ENCODE measurements at regions not wholly inside any gene's neighbourhood (a gene's known extent, or its start where the extent isn't known, plus 50 kb on each side); places are given as distances from the start of the nearest gene placed in this dataset.
"Not testable (repeated sequence)": the region's sequence is repeated elsewhere in the genome, so short reads cannot be mapped to it uniquely, and the experiment has no call there.

GRCh38 chr18:76274468-76275289 is 220.4 kb downstream of the ZNF516 start:
- Histone ChIP-seq H3K27me3 (ENCODE audit: insufficient read depth, low read depth) (peaks cover 60% of the 10 kb centered on the region), H3K27ac (no peak overlapping the region)

GRCh38 chr18:76273956-76274355 is 221.1 kb downstream of the ZNF516 start:
- H3K36me3 ChIP-seq (ENCODE audit: low read depth), result no peaks in the 10 kb centered on the region
- CTCF ChIA-PET, result no interaction called here
- no peak overlapping the region for H2AFZ ChIP-seq
- no peak for TF ChIP-seq EZH2 (IDR thresholded peaks at IDR 0.05; ENCODE audit: low read depth)
- TF ChIP-seq, protein P1, sequence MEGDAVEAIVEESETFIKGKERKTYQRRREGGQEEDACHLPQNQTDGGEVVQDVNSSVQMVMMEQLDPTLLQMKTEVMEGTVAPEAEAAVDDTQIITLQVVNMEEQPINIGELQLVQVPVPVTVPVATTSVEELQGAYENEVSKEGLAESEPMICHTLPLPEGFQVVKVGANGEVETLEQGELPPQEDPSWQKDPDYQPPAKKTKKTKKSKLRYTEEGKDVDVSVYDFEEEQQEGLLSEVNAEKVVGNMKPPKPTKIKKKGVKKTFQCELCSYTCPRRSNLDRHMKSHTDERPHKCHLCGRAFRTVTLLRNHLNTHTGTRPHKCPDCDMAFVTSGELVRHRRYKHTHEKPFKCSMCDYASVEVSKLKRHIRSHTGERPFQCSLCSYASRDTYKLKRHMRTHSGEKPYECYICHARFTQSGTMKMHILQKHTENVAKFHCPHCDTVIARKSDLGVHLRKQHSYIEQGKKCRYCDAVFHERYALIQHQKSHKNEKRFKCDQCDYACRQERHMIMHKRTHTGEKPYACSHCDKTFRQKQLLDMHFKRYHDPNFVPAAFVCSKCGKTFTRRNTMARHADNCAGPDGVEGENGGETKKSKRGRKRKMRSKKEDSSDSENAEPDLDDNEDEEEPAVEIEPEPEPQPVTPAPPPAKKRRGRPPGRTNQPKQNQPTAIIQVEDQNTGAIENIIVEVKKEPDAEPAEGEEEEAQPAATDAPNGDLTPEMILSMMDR (conservative IDR thresholded peaks at IDR 0.05), result no peak
- no peaks in the 10 kb centered on the region for H3K4me1 ChIP-seq (replicated peaks; ENCODE audit: insufficient read depth)
- intact Hi-C loops (cut with micrococcal nuclease; ENCODE audit: unreplicated experiment), result no loop called here
- no peak overlapping the region for H3K4me2 ChIP-seq
- H3F3A ChIP-seq (ENCODE audit: insufficient read depth, low read depth), result no peaks in the 10 kb centered on the region
- no TSS peak for BruUV-seq (replicated peaks)
- no peak overlapping the region for H3K27ac ChIP-seq
- no peaks in the 10 kb centered on the region for H3K9me3 ChIP-seq (ENCODE audit: insufficient read depth, low read depth)
- H3K4me3 ChIP-seq, result no peak overlapping the region
- H3K27me3 ChIP-seq (ENCODE audit: insufficient read depth, low read depth), result peaks cover 61% of the 10 kb centered on the region
- no peaks in the 10 kb centered on the region; the same call in 1 of the 2 replicates for H4K20me1 ChIP-seq (ENCODE audit: insufficient read depth)
- POLR2A ChIA-PET (ENCODE audit: unreplicated experiment), result no interaction called here
- H3K79me2 ChIP-seq (ENCODE audit: low read depth), result no peaks in the 10 kb centered on the region
- H3K9me2 ChIP-seq (ENCODE audit: insufficient read depth), result no peaks in the 10 kb centered on the region
- no peak for DNase-seq

More at GRCh38 chr18:76274468-76275289, 220.4 kb downstream of the ZNF516 start:
- Histone ChIP-seq H3K4me2 (no peak overlapping the region), H3K4me3 (no peak overlapping the region), H3K9me3 (ENCODE audit: insufficient read depth, low read depth) (no peaks in the 10 kb centered on the region), H3K4me1 (replicated peaks; ENCODE audit: insufficient read depth) (no peaks in the 10 kb centered on the region), H3K79me2 (ENCODE audit: low read depth) (no peaks in the 10 kb centered on the region), H3K36me3 (ENCODE audit: low read depth) (no peaks in the 10 kb centered on the region), H3F3A (ENCODE audit: insufficient read depth, low read depth) (no peaks in the 10 kb centered on the region), H3K9me2 (ENCODE audit: insufficient read depth) (no peaks in the 10 kb centered on the region), H2AFZ (no peak overlapping the region), H4K20me1 (ENCODE audit: insufficient read depth) (no peaks in the 10 kb centered on the region)
- no peak for TF ChIP-seq EZH2 (IDR thresholded peaks at IDR 0.05; ENCODE audit: low read depth)
- TF ChIP-seq, protein P1 (conservative IDR thresholded peaks at IDR 0.05), result peak; percentile 53; the same call in 1 of the 2 replicates
- ChIA-PET POLR2A (ENCODE audit: unreplicated experiment) (no interaction called here), CTCF (no interaction called here)
- no TSS peak for BruUV-seq (replicated peaks)
- peak in 1 of 2 experiments; percentile 15 for DNase-seq
- intact Hi-C loops (cut with micrococcal nuclease; ENCODE audit: unreplicated experiment), result no loop called here

DNA sequence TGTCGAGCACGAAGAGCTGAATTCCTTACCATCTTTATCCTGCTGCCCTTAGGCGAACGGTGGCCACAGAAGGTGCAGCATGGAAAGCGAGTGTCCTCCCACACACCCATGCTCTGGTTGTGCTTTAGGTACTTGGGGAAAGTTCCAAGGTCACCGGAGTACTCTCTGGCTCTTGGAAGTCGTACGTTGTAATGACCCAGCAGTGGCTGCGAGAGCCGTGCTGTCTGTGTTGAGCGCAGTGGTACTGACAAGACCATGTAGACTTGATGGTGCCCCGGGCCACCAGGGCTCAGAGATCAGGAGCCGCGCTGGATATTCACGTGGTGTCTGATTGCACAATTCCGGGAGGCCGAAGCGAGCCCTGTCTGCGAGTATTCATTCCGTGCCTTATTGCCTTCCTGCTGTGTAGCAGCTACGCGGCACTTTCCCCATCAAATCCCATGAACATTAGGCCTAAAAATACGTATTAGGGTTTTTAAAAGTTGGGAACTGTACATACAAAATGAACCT is 222.0 kb downstream of the ZNF516 start:
- Histone ChIP-seq H4K20me1 (ENCODE audit: insufficient read depth) (no peaks in the 10 kb centered on the region; the same call in 1 of the 2 replicates), H3K9me2 (ENCODE audit: insufficient read depth) (no peaks in the 10 kb centered on the region), H3K4me3 (no peak overlapping the region), H3K9me3 (ENCODE audit: insufficient read depth, low read depth) (no peaks in the 10 kb centered on the region; the same call in 1 of the 2 replicates), H3F3A (ENCODE audit: insufficient read depth, low read depth) (no peaks in the 10 kb centered on the region), H3K36me3 (ENCODE audit: low read depth) (no peaks in the 10 kb centered on the region), H3K27me3 (ENCODE audit: insufficient read depth, low read depth) (peaks cover 61% of the 10 kb centered on the region), H3K79me2 (ENCODE audit: low read depth) (no peaks in the 10 kb centered on the region), H2AFZ (no peak overlapping the region), H3K4me1 (replicated peaks; ENCODE audit: insufficient read depth) (no peaks in the 10 kb centered on the region), H3K4me2 (no peak overlapping the region), H3K27ac (no peak overlapping the region)
- ChIA-PET POLR2A (ENCODE audit: unreplicated experiment) (no interaction called here), CTCF (no interaction called here)
- DNase-seq, result no peak
- no TSS peak for BruUV-seq (replicated peaks)
- TF ChIP-seq EZH2 (IDR thresholded peaks at IDR 0.05; ENCODE audit: low read depth), result no peak
- TF ChIP-seq, protein P1 (conservative IDR thresholded peaks at IDR 0.05), result no peak
- intact Hi-C loops (cut with micrococcal nuclease; ENCODE audit: unreplicated experiment), result no loop called here

DNA sequence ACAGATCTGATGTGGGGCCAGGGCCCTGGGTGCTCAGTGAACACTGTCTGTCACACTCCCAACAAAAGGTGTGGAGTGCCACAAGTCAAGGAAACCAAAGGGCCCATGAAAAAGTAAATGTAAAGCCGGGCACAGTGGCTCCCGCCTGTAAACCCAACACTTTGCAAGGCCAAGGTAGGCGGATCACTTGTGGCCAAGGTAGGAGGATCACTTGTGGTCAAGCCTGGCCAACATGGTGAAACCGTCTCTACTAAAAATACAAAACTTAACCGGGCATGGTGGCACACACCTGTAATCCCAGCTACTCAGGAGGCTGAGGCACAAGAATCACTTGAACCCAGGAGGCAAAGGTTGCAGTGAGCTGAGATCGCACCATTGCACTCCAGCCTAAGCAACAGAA is 227.6 kb downstream of the ZNF516 start:
- H3K4me1 ChIP-seq (replicated peaks; ENCODE audit: insufficient read depth); DNase-seq; H3K9me2 ChIP-seq (ENCODE audit: insufficient read depth); H3K4me2 ChIP-seq; H3F3A ChIP-seq (ENCODE audit: insufficient read depth, low read depth); POLR2A ChIA-PET (ENCODE audit: unreplicated experiment); H3K4me3 ChIP-seq; H4K20me1 ChIP-seq (ENCODE audit: insufficient read depth); H3K79me2 ChIP-seq (ENCODE audit: low read depth); H3K27ac ChIP-seq; BruUV-seq (replicated peaks); H2AFZ ChIP-seq; H3K36me3 ChIP-seq (ENCODE audit: low read depth); CTCF ChIA-PET; intact Hi-C loops (cut with micrococcal nuclease; ENCODE audit: unreplicated experiment); H3K9me3 ChIP-seq (ENCODE audit: insufficient read depth, low read depth): not testable (repeated sequence)
- peaks cover 69% of the 10 kb centered on the region for H3K27me3 ChIP-seq (ENCODE audit: insufficient read depth, low read depth)
